Heart left ventricle (tissue), 13 donors: ENCODE measurements at regions not wholly inside any gene's neighbourhood (a gene's known extent, or its start where the extent isn't known, plus 50 kb on each side); places are given as distances from the start of the nearest gene placed in this dataset.

ENCODE experiments used
- POLR2A ChIP-seq, 2 donors: fragments of 450-650 bp; IDR thresholded peaks; one replicate each; pipeline ENCODE4 v1.6.1; 2017; ENCODE audit warnings: antibody characterized with exemption in 2 of 2, mild to moderate bottlenecking in 2 of 2, moderate library complexity in 2 of 2
- TF ChIP-seq, protein P1 (sequence below), 12 donors: fragments of 200-600 bp; sonication (generic) in 4 of 12; IDR thresholded peaks; one replicate each; pipeline versions ENCODE4 v1.5.0 to v1.8.0; 2018 to 2022; ENCODE audit warnings: antibody characterized with exemption in 12 of 12, mild to moderate bottlenecking in 5 of 12
- donor health status: ischemic (EF 13 %, LVEDD 7.1; RV severe dilation, severe dysfunction).
- donor health status: DM: no; HTN: yes; CAD: no.
- donor health status: DM: no; HTN: no; CAD: no.
- donor health status: ischemic (EF 25% LVEDD 6.9; RV normal size, moderate dysfunction).
- donor health status: ischemic (EF 25% LVEDD 5.7; RV mildly dilated, moderate dysfunction).
- donor health status: ischemic (EF 35%, LVEDD 5.7; RV mildly dilated, moderate dysfunction).
- donor health status: nonischemic (EF 11% LVEDD 7.7; RV severe dilation, severe dysfunction).
- donor health status: DM: yes; HTN: yes; CAD: no.
- donor health status: PGD.
- donor health status: ischemic (EF 29% LVEDD 5.4; RV normal size, mild dysfunction).
- donor health status: nonischemic (EF 23%, LVEDD 6.1; RV moderate dilation, normal function).

DNA sequence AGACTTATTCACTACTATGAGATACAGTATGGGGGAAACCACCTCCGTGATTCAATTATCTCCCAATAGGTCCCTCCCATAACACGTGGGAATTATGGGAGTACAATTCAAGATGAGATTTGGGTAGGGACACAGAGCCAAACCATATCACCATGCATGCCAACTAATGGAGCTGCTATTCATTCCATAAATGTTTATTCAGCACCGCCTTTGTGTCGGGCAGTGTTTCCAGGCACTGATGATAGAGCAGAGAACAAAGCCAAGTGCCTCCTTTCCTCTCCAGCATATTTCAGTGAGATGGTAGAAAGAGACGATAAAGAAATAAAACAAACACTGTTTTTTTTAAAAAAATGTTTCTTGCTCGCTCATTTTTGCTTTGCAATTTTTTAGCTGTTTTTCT, 295.9 kb upstream of the FOXK1 start:
- TF ChIP-seq, protein P1, sequence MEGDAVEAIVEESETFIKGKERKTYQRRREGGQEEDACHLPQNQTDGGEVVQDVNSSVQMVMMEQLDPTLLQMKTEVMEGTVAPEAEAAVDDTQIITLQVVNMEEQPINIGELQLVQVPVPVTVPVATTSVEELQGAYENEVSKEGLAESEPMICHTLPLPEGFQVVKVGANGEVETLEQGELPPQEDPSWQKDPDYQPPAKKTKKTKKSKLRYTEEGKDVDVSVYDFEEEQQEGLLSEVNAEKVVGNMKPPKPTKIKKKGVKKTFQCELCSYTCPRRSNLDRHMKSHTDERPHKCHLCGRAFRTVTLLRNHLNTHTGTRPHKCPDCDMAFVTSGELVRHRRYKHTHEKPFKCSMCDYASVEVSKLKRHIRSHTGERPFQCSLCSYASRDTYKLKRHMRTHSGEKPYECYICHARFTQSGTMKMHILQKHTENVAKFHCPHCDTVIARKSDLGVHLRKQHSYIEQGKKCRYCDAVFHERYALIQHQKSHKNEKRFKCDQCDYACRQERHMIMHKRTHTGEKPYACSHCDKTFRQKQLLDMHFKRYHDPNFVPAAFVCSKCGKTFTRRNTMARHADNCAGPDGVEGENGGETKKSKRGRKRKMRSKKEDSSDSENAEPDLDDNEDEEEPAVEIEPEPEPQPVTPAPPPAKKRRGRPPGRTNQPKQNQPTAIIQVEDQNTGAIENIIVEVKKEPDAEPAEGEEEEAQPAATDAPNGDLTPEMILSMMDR (IDR thresholded peaks at IDR 0.05), result no peak
- no peak for TF ChIP-seq POLR2A (IDR thresholded peaks at IDR 0.05)
